DND-41 (cell line): ENCODE measurements at regions not wholly inside any gene's neighbourhood (a gene's known extent, or its start where the extent isn't known, plus 50 kb on each side); places are given as distances from the start of the nearest gene placed in this dataset.

Experiments
- ATAC-seq: fragments of 200-7000 bp; cut with Tn5 transposase; 3 replicates; pipeline ENCODE4 v1.9.1; 2021; ENCODE audit warnings: low read depth; ENCODE audit not compliant: insufficient read depth
- DNase-seq: peaks from one replicate; pipeline ENCODE4 v3.0.0-alpha.2; 2020
- H2AFZ ChIP-seq: 2 replicates; pipeline ENCODE4 v1.6.0; 2012; ENCODE audit warnings: low read depth, low read length
- H3K27ac ChIP-seq: 2 replicates; pipeline ENCODE4 v1.5.1; 2012; ENCODE audit warnings: low read length, inconsistent platforms
- H3K27me3 ChIP-seq: fragments of 200-600 bp; sonication (generic); 2 replicates; pipeline ENCODE4 v1.6.0; 2012; ENCODE audit warnings: low read length, mild to moderate bottlenecking, inconsistent platforms; ENCODE audit not compliant: insufficient read depth, poor library complexity
- H3K36me3 ChIP-seq: 2 replicates; pipeline ENCODE4 v1.5.1; 2012; ENCODE audit warnings: low read length, inconsistent platforms; ENCODE audit not compliant: insufficient read depth
- H3K4me1 ChIP-seq: 2 replicates; pipeline ENCODE4 v1.5.1; 2012; ENCODE audit warnings: mild to moderate bottlenecking, low read length; ENCODE audit not compliant: insufficient read depth
- H3K4me2 ChIP-seq: 2 replicates; pipeline ENCODE4 v1.6.0; 2012; ENCODE audit warnings: mild to moderate bottlenecking, moderate library complexity, low read length, inconsistent platforms; ENCODE audit not compliant: insufficient read depth
- H3K4me3 ChIP-seq, 2 experiments: fragments of 200-600 bp in 1 of 2; shearing (Covaris generic) in 1 of 2; 2 replicates each; pipeline ENCODE4 v1.5.1; 2012 to 2016; ENCODE audit warnings: inconsistent platforms in 2 of 2, low read length in 2 of 2, mild to moderate bottlenecking in 2 of 2, low read depth in 1 of 2, moderate library complexity in 1 of 2
- H3K79me2 ChIP-seq: 2 replicates; pipeline ENCODE4 v1.6.0; 2012; ENCODE audit warnings: low read length, inconsistent platforms; ENCODE audit not compliant: insufficient read depth
- H3K9ac ChIP-seq: 2 replicates; pipeline ENCODE4 v1.6.0; 2012; ENCODE audit warnings: low read depth, mild to moderate bottlenecking, inconsistent platforms, low read length, moderate library complexity
- H3K9me3 ChIP-seq: 2 replicates; pipeline ENCODE4 v1.5.1; 2012; ENCODE audit warnings: low read length, moderate library complexity, mild to moderate bottlenecking, inconsistent platforms; ENCODE audit not compliant: insufficient read depth, severe bottlenecking
- H4K20me1 ChIP-seq: 2 replicates; pipeline ENCODE4 v1.6.0; 2012; ENCODE audit warnings: low read length; ENCODE audit not compliant: insufficient read depth
- EZH2 ChIP-seq: IDR thresholded peaks from 3 replicates; pipeline ENCODE4 v1.6.1; 2012; ENCODE audit warnings: borderline replicate concordance, low read depth, mild to moderate bottlenecking, moderate library complexity, low read length, inconsistent platforms; ENCODE audit not compliant: severe bottlenecking
- TF ChIP-seq, protein P1 (sequence below): IDR thresholded peaks from 2 replicates; pipeline ENCODE4 v1.5.1; 2012; ENCODE audit warnings: borderline replicate concordance, low read length, moderate library complexity, mild to moderate bottlenecking; ENCODE audit not compliant: poor library complexity, severe bottlenecking; ENCODE audit errors: extremely low read depth

DNA sequence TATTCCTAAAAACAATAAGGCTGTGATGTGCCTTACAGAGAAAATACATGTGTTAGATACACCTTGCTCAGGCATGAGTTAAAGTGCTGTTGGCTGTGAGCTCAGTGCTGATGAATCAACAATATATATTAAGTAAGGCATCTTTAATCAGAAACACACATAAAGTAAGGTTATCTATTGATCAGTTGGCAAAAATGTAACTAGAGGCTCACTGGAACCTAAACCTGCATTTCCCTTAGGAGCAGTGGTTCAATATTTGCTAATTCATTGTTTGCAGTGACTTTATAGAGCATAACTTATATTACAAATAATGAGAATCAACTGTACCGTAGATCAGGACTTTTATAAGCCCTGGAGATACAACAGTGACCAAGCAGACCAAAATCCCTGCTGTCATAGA, 77.0 kb upstream of the CYP1B1 start:
- Histone ChIP-seq H3K27ac (no peak overlapping the region), H3K9ac (no peak overlapping the region), H3K4me2 (no peak overlapping the region), H3K27me3 (peaks cover 4% of the 10 kb centered on the region), H3K4me1 (no peaks in the 10 kb centered on the region), H4K20me1 (no peaks in the 10 kb centered on the region), H2AFZ (no peak overlapping the region), H3K36me3 (no peaks in the 10 kb centered on the region), H3K79me2 (no peaks in the 10 kb centered on the region), H3K9me3 (no peaks in the 10 kb centered on the region), H3K4me3 (no peak overlapping the region)
- no peak for DNase-seq
- TF ChIP-seq EZH2, result no peak
- TF ChIP-seq, protein P1, sequence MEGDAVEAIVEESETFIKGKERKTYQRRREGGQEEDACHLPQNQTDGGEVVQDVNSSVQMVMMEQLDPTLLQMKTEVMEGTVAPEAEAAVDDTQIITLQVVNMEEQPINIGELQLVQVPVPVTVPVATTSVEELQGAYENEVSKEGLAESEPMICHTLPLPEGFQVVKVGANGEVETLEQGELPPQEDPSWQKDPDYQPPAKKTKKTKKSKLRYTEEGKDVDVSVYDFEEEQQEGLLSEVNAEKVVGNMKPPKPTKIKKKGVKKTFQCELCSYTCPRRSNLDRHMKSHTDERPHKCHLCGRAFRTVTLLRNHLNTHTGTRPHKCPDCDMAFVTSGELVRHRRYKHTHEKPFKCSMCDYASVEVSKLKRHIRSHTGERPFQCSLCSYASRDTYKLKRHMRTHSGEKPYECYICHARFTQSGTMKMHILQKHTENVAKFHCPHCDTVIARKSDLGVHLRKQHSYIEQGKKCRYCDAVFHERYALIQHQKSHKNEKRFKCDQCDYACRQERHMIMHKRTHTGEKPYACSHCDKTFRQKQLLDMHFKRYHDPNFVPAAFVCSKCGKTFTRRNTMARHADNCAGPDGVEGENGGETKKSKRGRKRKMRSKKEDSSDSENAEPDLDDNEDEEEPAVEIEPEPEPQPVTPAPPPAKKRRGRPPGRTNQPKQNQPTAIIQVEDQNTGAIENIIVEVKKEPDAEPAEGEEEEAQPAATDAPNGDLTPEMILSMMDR, result no peak
- ATAC-seq, result no peak

DNA sequence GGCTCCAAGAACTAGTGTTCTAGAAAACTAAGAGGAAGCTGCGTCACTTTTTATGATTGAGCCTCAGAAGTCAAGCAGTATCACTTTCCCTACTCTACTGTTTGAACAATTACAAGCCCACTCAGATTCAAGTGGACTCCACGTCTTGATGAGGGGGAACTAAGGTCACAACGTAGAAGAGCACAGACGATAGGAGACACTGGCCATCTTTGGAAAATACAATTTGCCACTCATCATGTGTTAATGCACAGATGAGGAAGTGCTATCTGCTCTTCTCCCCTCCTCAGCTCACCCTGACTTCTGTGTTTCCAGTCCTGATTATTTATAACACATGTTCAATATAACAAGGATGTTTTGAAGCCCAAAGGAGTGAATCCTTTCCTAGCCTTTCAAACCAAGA, 76.1 kb upstream of the CYP1B1 start:
- no peak for TF ChIP-seq EZH2
- TF ChIP-seq, protein P1, result no peak
- Histone ChIP-seq H3K79me2 (no peaks in the 10 kb centered on the region), H3K27me3 (peaks cover 1% of the 10 kb centered on the region), H3K9ac (no peak overlapping the region), H2AFZ (no peak overlapping the region), H3K4me1 (no peaks in the 10 kb centered on the region), H3K27ac (no peak overlapping the region), H3K9me3 (no peaks in the 10 kb centered on the region), H3K36me3 (no peaks in the 10 kb centered on the region), H4K20me1 (no peaks in the 10 kb centered on the region), H3K4me3 (no peak overlapping the region), H3K4me2 (no peak overlapping the region)
- ATAC-seq, result no peak
- DNase-seq, result no peak

DNA sequence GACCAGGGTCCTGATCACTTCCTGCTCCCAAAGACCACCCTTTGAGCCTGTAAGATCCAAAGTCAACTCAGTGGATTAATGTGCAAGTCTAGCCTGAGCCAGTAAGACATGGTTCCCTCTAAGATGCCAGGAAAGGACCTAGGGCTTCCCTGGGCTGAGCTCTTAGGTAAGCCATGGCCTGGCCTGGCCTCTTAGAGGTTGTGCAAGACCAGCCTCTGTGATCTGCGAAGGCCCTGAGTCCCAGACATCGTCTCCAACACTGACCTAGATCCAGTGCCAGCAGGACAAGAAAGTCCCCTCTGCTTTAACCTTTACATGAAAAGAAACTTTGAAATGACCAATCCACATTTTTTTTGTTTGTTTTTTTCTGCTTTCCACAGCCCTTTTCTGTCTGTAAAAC, 73.6 kb upstream of the CYP1B1 start:
- no peaks in the 10 kb centered on the region for H4K20me1 ChIP-seq
- no peak overlapping the region for H2AFZ ChIP-seq
- DNase-seq (no peak), ATAC-seq (no peak)
- H3K27ac ChIP-seq, result no peak overlapping the region
- no peaks in the 10 kb centered on the region for H3K4me1 ChIP-seq
- H3K9ac ChIP-seq, result no peak overlapping the region
- TF ChIP-seq, protein P1, result no peak
- TF ChIP-seq EZH2, result no peak
- no peak overlapping the region for H3K4me3 ChIP-seq
- H3K79me2 ChIP-seq, result no peaks in the 10 kb centered on the region
- no peaks in the 10 kb centered on the region for H3K9me3 ChIP-seq
- no peaks in the 10 kb centered on the region for H3K27me3 ChIP-seq
- H3K4me2 ChIP-seq, result no peak overlapping the region
- H3K36me3 ChIP-seq, result no peaks in the 10 kb centered on the region

DNA sequence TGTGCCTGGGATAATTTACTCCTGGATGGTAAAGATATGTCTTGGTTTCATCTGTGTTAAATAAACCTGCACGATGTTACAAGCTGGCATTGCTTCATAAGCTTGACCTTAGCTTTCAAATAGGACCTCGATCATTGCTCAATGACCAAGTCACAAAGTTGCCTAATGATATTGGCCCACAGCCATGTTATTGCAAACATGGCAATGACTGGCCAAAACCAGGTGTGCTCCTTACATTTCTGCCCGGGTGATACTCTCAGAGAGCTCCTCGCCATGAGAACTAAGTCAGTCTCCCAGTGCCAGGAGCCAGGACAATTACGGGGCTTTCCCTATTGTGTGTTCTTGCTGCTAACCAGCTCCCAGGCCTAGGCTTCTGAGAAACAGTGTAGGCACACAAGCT, 72.5 kb upstream of the CYP1B1 start:
- Histone ChIP-seq H2AFZ (no peak overlapping the region), H3K27me3 (no peaks in the 10 kb centered on the region), H4K20me1 (no peaks in the 10 kb centered on the region), H3K9me3 (no peaks in the 10 kb centered on the region), H3K27ac (no peak overlapping the region), H3K36me3 (no peaks in the 10 kb centered on the region), H3K4me3 (no peak overlapping the region), H3K79me2 (no peaks in the 10 kb centered on the region), H3K9ac (no peak overlapping the region), H3K4me1 (no peaks in the 10 kb centered on the region), H3K4me2 (no peak overlapping the region)
- DNase-seq, result no peak
- TF ChIP-seq EZH2, result no peak
- TF ChIP-seq, protein P1, result no peak
- ATAC-seq, result no peak
